ENCODE measurements at regions not wholly inside any gene's neighbourhood (a gene's known extent, or its start where the extent isn't known, plus 50 kb on each side); places are given as distances from the start of the nearest gene placed in this dataset.

DNA sequence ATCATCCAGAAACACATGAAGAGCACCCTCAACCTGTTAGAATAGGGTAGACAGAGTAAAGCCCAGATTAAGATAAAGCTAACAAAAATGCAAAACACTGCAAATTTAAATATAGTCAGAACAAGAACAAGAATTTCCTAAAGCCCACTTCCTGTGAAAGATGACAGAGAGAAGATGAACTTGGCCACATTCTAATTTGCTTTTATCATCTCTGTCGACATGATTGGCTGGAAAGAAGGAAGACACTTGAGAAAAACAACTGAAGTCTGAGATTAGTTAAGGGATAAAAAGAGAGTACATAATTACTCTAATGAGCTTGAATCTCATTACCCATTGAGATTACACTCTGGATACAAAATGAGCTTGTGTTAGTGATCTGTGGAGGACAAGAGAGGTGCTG lies 537.6 kb downstream of the KLF5 start:
- no peaks in the 10 kb centered on the region for H3K36me3 Mint-ChIP-seq
- no peak for ATAC-seq (replicated peaks)

DNA sequence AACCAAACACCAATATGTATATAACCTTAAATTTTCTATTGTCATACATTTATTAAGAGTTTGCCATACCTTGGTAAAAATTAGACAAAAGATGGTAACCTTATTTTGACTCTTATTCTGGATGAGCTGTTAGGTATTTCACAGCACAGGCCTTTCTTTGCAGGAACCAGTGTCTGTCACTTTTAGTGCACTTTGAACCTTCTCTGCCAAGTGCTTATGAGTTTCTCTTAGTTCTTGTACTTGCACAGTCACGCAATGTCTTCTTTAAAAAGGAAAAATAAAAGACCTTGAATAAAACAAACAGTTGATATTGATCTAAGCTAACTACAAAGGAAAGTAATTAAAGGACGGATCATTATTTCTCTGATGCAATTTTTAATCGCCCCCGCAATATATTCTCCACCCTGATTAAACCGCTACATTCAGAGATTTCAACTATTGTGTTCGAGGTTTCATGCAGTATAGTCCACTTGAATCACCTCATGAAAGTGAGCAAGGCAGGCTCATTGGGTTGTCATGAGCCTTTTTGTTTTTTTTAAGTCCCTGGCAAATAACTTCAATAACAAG lies 534.5 kb downstream of the KLF5 start:
- no peak overlapping the region for H3K27ac Mint-ChIP-seq
- DNase-seq (no peak), ATAC-seq (replicated peaks) (no peak)
- no peaks in the 10 kb centered on the region for H3K36me3 Mint-ChIP-seq
- no peaks in the 10 kb centered on the region for H3K27me3 Mint-ChIP-seq
- H3K4me1 Mint-ChIP-seq: no peaks in the 10 kb centered on the region
- H3K9me3 Mint-ChIP-seq: no peaks in the 10 kb centered on the region
- no peak overlapping the region for H3K4me3 Mint-ChIP-seq

More for the DNA sequence above, 537.6 kb downstream of the KLF5 start:
- H3K27ac Mint-ChIP-seq: no peak overlapping the region
- peaks cover 0 to 3% of the 10 kb centered on the region in 2 donors for H3K27me3 Mint-ChIP-seq
- DNase-seq: no peak
- H3K4me3 Mint-ChIP-seq: no peak overlapping the region
- H3K9me3 Mint-ChIP-seq: peaks cover 0 to 3% of the 10 kb centered on the region in 2 donors
- H3K4me1 Mint-ChIP-seq: no peaks in the 10 kb centered on the region

GRCh38 chr13:73591861-73592260 lies 533.1 kb downstream of the KLF5 start:
- no peaks in the 10 kb centered on the region for H3K27me3 Mint-ChIP-seq
- H3K4me1 Mint-ChIP-seq: no peaks in the 10 kb centered on the region

DNA sequence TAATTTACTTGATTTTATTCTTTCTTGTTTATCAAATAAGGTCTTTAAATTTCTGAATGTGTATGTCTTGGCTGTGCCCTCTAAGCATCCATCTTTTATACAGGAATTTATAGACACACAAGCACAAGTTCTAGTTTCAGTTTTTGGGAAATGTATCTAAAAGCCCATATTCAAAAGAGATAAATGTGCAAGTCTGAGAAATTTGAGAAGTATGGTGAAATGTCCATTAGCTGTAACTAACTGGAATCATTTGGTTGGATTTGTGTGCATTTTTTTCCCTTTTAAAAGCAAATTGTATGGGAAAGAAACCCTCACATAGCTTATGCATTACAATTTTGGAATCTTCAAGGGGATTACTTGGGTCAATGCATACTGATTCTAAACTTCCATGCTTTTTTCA lies 532.0 kb downstream of the KLF5 start:
- DNase-seq (no peak), ATAC-seq (replicated peaks) (no peak)
- H3K9me3 Mint-ChIP-seq: peaks cover 3 to 4% of the 10 kb centered on the region in 2 donors
- no peak overlapping the region for H3K4me3 Mint-ChIP-seq
- H3K27ac Mint-ChIP-seq: no peak overlapping the region
- no peaks in the 10 kb centered on the region for H3K4me1 Mint-ChIP-seq
- no peaks in the 10 kb centered on the region for H3K27me3 Mint-ChIP-seq
- H3K36me3 Mint-ChIP-seq: no peaks in the 10 kb centered on the region

More at GRCh38 chr13:73591861-73592260, 533.1 kb downstream of the KLF5 start:
- Mint-ChIP-seq H3K9me3 (peaks cover 0 to 1% of the 10 kb centered on the region in 2 donors), H3K27ac (no peak overlapping the region), H3K36me3 (no peaks in the 10 kb centered on the region), H3K4me3 (no peak overlapping the region)
- no peak for ATAC-seq (replicated peaks)
- no peak for DNase-seq

DNA sequence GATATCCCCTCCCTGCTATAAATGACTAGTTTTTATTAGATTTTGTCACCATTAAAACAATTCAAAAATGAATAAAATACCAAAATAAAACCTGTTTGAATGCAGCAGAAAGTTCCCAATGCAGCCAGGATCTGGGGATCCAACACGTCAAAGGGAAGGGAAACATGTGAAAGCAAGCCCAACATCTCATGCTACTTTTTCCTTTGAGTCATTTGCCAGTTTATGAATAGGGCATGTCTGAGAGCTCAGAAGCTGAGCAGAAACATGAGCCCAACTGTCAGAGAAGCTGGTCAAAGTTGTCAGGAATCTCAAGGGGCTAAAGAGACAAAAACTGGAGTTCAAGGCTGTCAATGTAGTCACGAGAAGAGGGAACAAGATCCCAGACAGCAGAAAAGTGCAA lies 526.4 kb downstream of the KLF5 start:
- no peak overlapping the region for H3K4me3 Mint-ChIP-seq
- H3K36me3 Mint-ChIP-seq: no peaks in the 10 kb centered on the region
- H3K9me3 Mint-ChIP-seq: peaks cover 5 to 8% of the 10 kb centered on the region in 2 donors
- no peaks in the 10 kb centered on the region for H3K27me3 Mint-ChIP-seq
- no peak for ATAC-seq (replicated peaks)
- no peaks in the 10 kb centered on the region for H3K4me1 Mint-ChIP-seq
- DNase-seq: no peak
- no peak overlapping the region for H3K27ac Mint-ChIP-seq

DNA sequence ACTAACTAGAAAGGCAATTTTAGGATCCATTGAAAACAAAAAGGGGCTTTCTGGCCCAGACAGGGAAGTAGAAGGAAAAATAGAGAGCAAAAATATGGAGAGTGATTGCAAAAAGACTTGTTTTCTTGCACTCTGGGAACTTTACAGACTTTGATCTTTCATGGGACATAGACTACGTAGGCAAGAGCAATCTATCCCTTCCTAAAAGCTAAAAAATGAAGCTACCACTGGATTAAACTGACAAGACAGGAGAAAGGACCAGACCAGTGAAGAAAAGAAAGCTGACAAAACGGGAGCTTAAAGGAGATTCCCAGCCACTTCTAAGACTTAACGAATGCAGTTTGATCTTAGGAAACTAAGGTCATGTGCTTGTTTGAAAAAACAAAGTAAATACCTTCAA lies 524.5 kb downstream of the KLF5 start:
- no peak for ATAC-seq (replicated peaks)

GRCh38 chr13:73580513-73581267 lies 521.9 kb downstream of the KLF5 start:
- H3K27ac Mint-ChIP-seq: no peak overlapping the region
- DNase-seq (no peak), ATAC-seq (replicated peaks) (no peak)
- H3K27me3 Mint-ChIP-seq: no peaks in the 10 kb centered on the region
- H3K4me3 Mint-ChIP-seq: no peak overlapping the region
- no peaks in the 10 kb centered on the region for H3K36me3 Mint-ChIP-seq
- peaks cover 2 to 4% of the 10 kb centered on the region in 2 donors for H3K9me3 Mint-ChIP-seq
- no peaks in the 10 kb centered on the region for H3K4me1 Mint-ChIP-seq

More for the DNA sequence above, 524.5 kb downstream of the KLF5 start:
- no peak for DNase-seq
- no peak overlapping the region for H3K27ac Mint-ChIP-seq
- no peaks in the 10 kb centered on the region for H3K4me1 Mint-ChIP-seq
- H3K4me3 Mint-ChIP-seq: no peak overlapping the region
- no peaks in the 10 kb centered on the region for H3K27me3 Mint-ChIP-seq
- H3K36me3 Mint-ChIP-seq: no peaks in the 10 kb centered on the region
- peaks cover 5 to 8% of the 10 kb centered on the region in 2 donors for H3K9me3 Mint-ChIP-seq

DNA sequence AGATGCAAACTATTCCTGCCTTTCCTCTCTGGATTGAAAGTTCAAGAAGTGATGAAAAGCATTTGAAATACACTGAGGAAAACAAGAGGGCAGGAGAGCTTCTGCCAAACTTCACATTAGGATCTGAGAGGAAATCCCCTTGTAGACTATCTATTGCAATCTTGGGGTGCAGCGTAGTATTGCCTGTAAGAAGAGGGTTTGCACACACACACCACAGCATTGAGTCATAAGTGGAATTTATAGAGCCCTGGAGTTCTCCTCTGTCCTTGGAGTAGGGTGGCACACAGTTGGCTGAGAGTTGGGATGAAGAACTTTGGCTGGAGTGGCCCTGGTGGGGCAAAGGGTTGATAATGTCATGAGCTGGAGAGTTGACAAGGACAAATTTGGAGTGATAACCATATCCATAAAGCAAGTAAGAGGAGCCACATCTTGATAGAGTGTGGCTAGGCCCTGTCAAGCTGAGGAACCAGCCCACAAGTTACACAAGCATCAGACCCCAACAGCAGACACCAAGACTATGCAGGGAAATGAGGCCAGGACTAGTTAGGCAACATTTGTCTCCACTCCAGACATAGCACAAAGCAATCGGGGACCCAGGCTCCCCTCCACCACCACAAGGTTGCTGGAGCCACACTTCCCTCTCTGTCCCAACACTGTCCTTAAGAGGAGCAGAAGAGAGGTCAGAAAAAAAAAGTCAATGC lies 520.9 kb downstream of the KLF5 start:
- Mint-ChIP-seq H3K27me3 (no peaks in the 10 kb centered on the region), H3K36me3 (no peaks in the 10 kb centered on the region), H3K27ac (no peak overlapping the region), H3K4me3 (no peak overlapping the region), H3K9me3 (peaks cover 0 to under 1% of the 10 kb centered on the region in 2 donors), H3K4me1 (no peaks in the 10 kb centered on the region)
- ATAC-seq (replicated peaks) (no peak), DNase-seq (no peak)

DNA sequence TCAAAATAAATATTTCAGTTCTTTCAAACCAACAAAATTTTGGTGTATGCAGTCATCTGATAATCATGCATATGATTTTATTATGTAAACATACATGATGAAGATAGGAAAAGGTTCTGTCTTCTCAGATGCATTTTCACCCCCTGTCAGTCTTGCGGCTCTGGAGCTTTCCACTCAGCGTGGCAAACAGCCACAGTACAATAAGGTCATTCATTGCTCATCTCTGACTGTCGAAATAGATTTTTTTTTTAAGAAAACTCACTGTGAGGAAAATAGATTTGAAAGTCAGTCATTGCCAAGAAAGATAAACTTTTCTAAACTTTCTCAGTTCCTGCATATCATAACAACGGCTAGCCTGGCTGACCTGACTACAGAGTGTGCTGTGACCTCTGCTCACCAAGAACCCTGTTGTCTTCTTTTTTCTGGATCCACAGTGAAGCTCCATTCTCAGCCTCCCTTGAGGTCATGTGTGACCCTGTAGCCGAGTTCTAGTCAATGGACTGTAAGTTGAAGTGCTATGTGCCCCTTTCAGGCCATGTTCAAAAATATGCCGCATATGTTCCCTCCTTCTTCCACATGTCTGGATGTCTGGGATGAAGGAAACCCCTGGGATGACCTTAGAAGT lies 519.6 kb downstream of the KLF5 start:
- no peaks in the 10 kb centered on the region for H3K4me1 Mint-ChIP-seq
- no peak overlapping the region for H3K27ac Mint-ChIP-seq
- no peak overlapping the region for H3K4me3 Mint-ChIP-seq
- no peaks in the 10 kb centered on the region for H3K9me3 Mint-ChIP-seq
- H3K27me3 Mint-ChIP-seq: no peaks in the 10 kb centered on the region
- no peak for DNase-seq
- ATAC-seq (replicated peaks): no peak
- H3K36me3 Mint-ChIP-seq: no peaks in the 10 kb centered on the region

- no peak overlapping the region for H3K27ac Mint-ChIP-seq
- no peaks in the 10 kb centered on the region for H3K27me3 Mint-ChIP-seq
- no peak for ATAC-seq (replicated peaks)
- no peaks in the 10 kb centered on the region for H3K36me3 Mint-ChIP-seq
- H3K9me3 Mint-ChIP-seq: no peaks in the 10 kb centered on the region
- no peak overlapping the region for H3K4me3 Mint-ChIP-seq
- no peak for DNase-seq
- H3K4me1 Mint-ChIP-seq: no peaks in the 10 kb centered on the region
Observed at GRCh38 chr13:73576291-73576690, 517.5 kb downstream of the KLF5 start.

GRCh38 chr13:73572824-73573223 lies 514.0 kb downstream of the KLF5 start:
- ATAC-seq (replicated peaks): no peak

GRCh38 chr13:73571376-73571775 lies 512.6 kb downstream of the KLF5 start:
- ATAC-seq (replicated peaks) (no peak), DNase-seq (no peak)
- H3K36me3 Mint-ChIP-seq: no peaks in the 10 kb centered on the region
- H3K9me3 Mint-ChIP-seq: peaks cover 2 to 8% of the 10 kb centered on the region in 2 donors
- no peak overlapping the region for H3K4me3 Mint-ChIP-seq
- H3K4me1 Mint-ChIP-seq: no peaks in the 10 kb centered on the region
- H3K27me3 Mint-ChIP-seq: no peaks in the 10 kb centered on the region
- H3K27ac Mint-ChIP-seq: no peak overlapping the region

More at GRCh38 chr13:73572824-73573223, 514.0 kb downstream of the KLF5 start:
- no peak for DNase-seq
- Mint-ChIP-seq H3K9me3 (peaks cover 2 to 8% of the 10 kb centered on the region in 2 donors), H3K4me1 (no peaks in the 10 kb centered on the region), H3K4me3 (no peak overlapping the region), H3K36me3 (no peaks in the 10 kb centered on the region), H3K27me3 (no peaks in the 10 kb centered on the region), H3K27ac (no peak overlapping the region)

- H3K9me3 Mint-ChIP-seq: no peaks in the 10 kb centered on the region
- H3K4me1 Mint-ChIP-seq: no peaks in the 10 kb centered on the region
- H3K27ac Mint-ChIP-seq: no peak overlapping the region
- no peaks in the 10 kb centered on the region for H3K36me3 Mint-ChIP-seq
- no peaks in the 10 kb centered on the region for H3K27me3 Mint-ChIP-seq
- DNase-seq: no peak
- ATAC-seq (replicated peaks): no peak
- H3K4me3 Mint-ChIP-seq: no peak overlapping the region
Observed at GRCh38 chr13:73556902-73557301, 498.1 kb downstream of the KLF5 start.

DNA sequence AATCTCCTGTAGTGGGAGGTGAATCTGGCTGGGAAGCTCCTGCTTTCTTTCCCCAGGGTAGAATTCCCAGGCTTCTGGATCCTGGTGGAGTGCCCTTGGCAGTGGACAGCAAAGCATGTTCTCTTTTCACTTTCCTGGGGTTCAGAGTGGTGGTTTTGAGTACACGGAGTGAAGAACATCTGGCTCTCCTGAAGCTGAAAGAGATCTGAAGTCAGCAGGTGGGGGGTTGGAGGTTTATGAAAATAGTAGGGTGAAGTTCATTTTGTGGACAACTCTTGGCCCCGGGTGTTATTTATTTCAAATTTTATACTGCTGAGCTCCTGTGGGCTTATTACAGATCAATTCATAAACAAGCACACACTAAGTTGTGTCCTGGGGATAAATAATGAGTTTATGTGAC lies 497.3 kb downstream of the KLF5 start:
- no peaks in the 10 kb centered on the region for H3K9me3 Mint-ChIP-seq
- no peaks in the 10 kb centered on the region for H3K4me1 Mint-ChIP-seq
- no peaks in the 10 kb centered on the region for H3K27me3 Mint-ChIP-seq
- H3K4me3 Mint-ChIP-seq: no peak overlapping the region
- no peaks in the 10 kb centered on the region for H3K36me3 Mint-ChIP-seq
- DNase-seq: no peak
- no peak overlapping the region for H3K27ac Mint-ChIP-seq
- ATAC-seq (replicated peaks): no peak

All from stimulated activated naive B cell treated with anti-CD40 and anti-IgM and Interleukin-4, amounts not matched to agents 10 μg/mL and 1 μg/mL and 100 μg/mL, for 72 hours (primary cell).